Activated effector memory CD4-positive, alpha-beta T cell treated with Interleukin-2 at 50 U/mL for 16 hours (primary cell): ENCODE measurements at regions not wholly inside any gene's neighbourhood (a gene's known extent, or its start where the extent isn't known, plus 50 kb on each side); places are given as distances from the start of the nearest gene placed in this dataset.

Experiments used
- DNase-seq: peaks from one replicate; pipeline ENCODE4 v3.0.0-alpha.2; 2020

DNA sequence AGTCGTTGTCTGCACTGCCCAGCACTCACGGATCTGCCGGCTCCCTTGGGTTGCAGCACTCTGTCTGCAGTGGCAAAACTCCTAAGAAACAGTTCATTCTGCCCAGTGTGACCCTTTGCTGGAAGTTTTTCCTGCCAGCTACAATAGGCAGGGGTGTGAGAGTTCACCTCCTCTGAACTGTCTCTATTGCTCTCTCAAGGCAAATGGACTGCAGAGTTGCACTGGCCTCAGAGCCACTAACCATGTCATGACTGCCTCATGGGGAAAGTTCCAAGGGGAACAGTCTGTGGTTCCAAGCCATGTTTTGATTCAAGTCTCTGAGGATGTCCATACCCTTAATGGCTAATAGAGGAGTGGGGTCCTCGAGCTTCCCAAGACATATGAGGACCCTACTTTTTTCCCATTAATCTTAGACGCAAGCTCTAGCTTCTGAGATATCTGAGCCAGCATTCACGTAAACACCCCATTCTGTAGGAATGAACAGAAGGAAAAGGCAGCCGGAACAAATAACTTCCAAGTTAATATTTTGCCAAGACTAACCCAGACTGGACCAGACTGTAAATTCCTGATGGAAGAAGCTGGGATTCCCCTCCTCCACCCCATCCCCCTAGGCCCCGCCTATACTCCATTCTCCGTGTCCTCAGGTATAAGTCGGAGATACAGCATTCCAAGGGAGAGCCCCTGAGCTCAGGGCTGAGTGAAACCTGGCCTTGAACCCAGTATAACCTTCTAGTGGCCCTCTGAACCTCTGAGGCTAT lies 93.8 kb upstream of the AKT3 start:
- no peak for DNase-seq

GRCh38 chr1:243942196-243943150 lies 92.4 kb upstream of the AKT3 start:
- DNase-seq: no peak

DNA sequence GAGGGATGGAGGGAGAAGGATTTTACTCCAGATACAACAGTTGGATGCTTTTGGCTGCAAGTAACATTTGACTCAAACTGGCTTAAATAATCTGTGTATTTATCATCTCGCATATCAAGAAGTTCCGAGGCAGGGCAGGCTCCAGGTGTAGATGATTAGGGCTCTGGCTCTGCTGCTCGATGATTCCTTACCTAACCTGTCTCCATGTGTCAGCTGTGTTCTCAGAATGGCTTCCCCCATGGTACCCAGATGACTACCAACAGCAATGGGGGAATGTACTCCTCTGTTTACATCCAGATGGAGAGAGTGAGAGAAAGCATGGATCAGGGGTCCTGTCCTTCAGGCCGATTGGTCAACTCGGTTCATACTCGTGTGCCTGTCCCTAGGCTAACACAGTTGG lies 90.4 kb upstream of the AKT3 start:
- DNase-seq: no peak

- no peak for DNase-seq
These were observed 89.3 kb upstream of the AKT3 start for GRCh38 chr1:243939167-243939848.

DNA sequence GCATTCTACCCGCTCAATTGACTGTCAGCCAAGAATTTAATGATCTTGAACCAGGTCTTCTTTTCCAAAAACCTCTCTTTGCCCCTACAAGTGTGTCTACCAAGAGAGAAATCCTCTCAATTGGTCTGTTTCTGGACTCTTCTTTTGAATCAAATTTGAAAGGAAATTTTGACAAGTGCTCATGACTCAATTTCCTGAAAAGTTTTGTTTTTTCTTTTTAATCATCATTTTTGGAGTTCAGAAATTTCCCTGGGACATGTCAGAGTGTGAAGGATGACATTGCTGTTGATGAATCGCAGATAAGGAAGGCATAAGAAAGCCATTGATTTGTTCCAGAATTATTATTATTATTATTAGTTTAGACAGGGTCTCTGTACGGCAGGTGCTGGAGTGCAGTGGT lies 88.2 kb upstream of the AKT3 start:
- no peak for DNase-seq

- no peak for DNase-seq
These were observed 83.5 kb upstream of the AKT3 start for GRCh38 chr1:243933495-243933894.

GRCh38 chr1:243931957-243932356 lies 81.9 kb upstream of the AKT3 start:
- no peak for DNase-seq

DNA sequence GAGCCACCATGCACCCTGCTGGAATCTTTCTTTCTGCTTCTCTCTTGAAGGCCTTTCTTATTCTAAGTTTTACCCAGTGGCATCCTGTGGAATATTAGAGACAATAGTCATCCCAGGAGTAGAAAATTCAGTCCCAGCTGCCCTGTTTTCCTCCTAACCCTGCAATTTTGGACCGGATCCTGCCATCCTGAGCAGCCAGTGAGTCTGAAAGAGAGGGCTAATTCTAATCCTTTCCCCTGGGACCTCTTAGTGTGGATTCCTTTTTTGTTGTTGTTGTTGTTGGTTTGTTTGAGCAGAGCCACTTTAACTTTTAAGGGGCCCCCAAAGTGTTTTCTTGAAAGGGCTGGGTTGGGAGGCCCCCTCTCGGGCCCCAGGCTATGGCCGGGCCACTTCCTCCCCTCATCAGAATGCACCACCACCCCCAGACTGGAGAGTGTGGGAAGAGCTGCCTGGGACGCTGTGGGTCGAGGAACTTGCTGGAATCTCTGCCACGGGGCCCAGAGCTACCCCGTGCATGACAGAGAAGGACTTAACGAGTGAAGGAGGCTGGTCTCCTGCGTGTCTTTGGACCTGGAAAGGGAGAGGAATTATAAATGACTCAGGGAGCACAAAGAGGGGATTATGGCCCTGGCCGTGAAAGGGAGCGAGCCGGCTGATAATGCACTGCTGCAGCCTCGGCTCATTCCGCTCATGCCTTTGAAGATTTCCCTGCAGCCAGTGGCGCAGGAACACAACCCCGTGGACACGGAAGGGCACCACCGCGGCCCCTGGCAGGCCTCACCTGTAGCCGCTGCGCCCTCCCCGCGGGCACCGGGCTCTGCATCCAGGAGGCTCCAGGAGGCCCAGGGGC lies 81.0 kb upstream of the AKT3 start:
- no peak for DNase-seq

- no peak for DNase-seq
These were observed 77.3 kb upstream of the AKT3 start for GRCh38 chr1:243927381-243927780.

DNA sequence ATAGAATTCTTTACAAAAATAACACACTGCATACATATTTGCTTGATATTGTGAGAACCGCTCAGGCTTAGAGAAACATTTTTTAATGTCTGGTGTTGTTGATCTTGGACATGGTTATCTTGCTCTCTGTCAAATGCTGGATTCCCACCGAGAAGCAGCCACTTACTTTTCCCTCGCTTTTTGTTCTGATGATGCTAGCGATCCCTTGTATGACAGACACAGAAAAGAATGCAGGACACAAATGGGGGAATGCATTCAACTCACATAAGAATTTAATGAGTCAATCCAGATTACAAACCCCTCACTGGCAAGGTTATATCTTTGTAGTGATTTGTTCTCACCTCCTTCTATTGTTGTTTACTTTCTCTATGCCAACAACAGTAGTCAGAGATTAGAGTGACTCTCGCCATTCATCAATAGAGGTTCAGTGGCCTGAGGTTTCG lies 76.8 kb upstream of the AKT3 start:
- no peak for DNase-seq

DNA sequence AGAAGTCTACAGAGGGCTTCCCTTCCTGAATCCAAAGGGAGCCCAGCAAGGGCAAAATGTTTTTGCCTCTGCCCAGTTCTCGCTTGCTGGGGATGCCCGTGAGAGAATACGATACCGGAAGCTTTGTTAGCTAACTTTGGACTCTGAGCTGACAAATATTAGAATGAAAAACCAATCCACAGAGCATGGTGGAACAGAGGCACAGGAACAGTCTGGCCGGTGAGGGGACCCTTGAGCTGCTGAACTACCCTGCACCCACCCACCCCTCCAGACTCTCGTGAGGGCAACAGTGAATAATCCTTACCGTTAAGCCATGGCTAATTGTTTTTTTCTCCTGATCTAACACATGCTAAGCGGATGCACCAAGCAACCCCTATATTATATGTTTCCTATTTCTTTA lies 76.3 kb upstream of the AKT3 start:
- no peak for DNase-seq

- DNase-seq: no peak
These were observed 74.7 kb upstream of the AKT3 start for GRCh38 chr1:243924588-243925349.

DNA sequence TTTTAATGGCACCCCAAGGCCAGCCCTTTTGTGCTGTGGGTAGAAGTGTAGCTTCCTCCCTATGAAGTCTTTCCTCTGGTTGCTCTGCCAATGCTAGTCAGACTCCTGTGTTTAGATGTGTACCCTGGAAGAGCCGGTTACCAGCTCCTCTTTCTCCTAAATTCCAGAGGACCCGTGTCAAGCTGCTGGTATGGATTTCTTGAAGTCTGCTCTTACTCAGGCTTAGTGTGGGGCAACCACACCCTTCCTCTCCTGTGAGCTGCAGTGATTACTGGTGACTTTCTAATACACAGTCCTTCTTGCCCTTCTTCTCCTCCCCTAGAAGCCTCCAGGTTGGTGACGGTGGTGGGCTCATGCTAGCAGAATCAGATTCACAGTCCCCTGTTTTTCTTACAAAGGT lies 74.1 kb upstream of the AKT3 start:
- DNase-seq: no peak

DNA sequence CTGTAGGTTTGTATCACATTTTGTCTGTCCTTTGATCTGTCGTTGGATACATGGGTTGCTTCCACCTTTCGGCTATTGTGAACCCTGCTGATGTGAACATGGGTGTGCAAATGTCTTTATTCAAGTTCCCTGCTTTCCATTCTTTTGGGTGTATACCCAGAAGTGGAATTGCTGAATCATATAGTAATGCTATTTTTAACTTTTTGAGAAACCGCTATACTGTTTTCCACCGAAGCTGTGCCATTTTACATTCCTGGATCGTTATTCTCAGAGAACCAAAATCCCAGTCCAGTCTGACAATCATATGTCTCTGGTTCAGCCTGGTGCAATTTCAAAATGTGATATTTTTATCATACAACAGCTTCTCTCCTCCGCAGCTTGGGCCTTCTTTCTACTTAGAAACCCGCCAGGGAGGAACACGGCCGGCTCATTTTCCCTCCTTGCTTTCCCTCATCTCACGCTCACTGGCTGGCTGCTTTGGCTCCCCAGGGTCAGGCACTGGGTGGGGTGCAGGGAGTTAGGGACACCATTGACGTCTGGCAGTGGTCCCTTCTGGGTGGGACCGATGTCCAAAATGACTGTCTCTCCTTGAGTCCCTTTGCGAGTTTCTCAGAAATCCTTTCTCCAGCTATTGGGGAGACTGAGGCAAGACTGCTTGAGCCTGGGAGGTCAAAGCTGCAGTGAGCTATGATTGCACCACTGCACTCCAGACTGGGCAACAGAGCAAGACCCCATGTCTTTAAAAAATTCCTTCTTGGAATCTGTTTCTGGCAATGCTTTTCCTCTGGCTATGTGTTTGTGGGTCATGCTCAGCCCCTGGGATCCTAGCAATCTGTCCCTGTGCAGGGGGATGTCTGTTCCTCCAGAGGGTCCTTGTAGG lies 73.5 kb upstream of the AKT3 start:
- DNase-seq: no peak

GRCh38 chr1:243921111-243921510 lies 71.1 kb upstream of the AKT3 start:
- DNase-seq: no peak

DNA sequence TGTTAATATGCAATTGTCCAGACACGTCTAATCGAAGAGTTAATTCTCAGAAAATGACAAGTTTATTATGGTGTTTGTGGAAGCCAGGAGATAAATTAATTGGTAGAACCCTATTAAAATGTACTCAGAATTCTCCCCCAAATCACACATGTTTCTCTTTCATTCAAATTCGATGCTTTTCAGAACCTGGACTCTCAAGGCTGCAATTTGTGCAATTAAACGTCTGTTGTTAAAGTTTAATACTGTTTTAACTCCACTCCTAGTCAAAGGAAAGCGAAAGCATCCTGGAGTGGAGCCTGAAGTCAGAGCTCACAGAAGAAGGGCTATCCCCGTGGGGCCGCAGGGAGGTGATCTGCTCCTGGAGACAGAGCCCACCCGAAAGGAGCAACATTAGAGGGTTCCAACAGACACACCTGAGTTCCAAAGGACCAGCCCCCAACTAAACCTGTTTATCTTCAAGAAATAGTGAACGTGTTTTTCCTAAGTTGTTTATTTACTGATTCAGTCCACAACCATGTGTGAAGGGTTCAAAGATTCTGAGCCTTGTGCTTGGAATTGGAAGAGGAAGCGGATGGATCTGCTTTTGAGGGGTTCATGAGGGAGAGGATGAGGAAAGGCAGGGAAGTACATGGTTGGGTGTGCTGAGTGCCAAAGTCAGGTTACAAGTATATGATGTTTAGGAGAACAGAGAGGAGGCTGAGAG lies 68.0 kb upstream of the AKT3 start:
- no peak for DNase-seq

- no peak for DNase-seq
These were observed 67.3 kb upstream of the AKT3 start for GRCh38 chr1:243917177-243917862.

DNA sequence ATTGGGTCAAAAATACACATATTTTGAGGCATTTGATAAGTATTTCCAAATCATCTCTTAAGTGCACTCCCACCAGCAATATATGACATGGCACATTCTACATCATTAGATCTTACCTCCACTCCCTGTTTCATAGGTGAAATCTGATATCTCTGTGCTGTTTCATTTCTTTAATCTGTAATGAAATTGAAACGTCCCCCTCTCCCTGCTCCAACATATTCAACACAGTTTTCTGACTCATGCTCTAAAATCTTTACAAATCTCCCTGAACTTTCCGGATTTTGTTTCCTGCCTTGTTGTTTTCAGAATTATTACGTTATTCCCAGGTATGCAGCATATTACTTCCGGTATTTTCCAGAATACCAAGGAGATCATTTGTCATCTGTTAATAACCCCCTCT lies 66.1 kb upstream of the AKT3 start:
- DNase-seq: no peak

DNA sequence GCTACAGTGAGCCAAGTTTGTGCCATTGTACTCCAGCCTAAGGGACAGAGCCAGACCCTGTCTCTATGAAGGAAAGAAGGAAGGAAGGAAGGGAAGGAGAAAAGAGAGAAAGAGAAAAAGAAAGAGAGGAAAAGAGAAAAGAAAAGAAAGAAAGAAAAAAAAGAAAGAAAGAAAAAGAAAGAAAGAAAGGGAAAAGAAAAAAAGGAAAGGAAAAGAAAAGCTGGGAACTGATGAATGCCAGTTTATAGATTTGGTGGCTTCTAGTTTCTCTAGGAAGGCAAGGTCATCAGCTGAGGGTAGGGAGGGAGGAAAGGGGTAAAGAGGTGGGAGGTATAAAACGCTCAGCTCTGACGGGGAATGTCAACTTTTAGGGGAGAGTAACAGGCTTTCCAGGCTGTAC lies 62.3 kb upstream of the AKT3 start:
- DNase-seq: no peak
